ENCODE measurements at regions not wholly inside any gene's neighbourhood (a gene's known extent, or its start where the extent isn't known, plus 50 kb on each side); places are given as distances from the start of the nearest gene placed in this dataset.

GRCh38 chr2:55109219-55109891 is 59.1 kb upstream of the RTN4 start:
- H3K4me3 ChIP-seq (replicated peaks in 1 of 2; ENCODE audit: low read depth in 2 of 2, low read length in 2 of 2), result no peak overlapping the region
- TF ChIP-seq, protein P1, sequence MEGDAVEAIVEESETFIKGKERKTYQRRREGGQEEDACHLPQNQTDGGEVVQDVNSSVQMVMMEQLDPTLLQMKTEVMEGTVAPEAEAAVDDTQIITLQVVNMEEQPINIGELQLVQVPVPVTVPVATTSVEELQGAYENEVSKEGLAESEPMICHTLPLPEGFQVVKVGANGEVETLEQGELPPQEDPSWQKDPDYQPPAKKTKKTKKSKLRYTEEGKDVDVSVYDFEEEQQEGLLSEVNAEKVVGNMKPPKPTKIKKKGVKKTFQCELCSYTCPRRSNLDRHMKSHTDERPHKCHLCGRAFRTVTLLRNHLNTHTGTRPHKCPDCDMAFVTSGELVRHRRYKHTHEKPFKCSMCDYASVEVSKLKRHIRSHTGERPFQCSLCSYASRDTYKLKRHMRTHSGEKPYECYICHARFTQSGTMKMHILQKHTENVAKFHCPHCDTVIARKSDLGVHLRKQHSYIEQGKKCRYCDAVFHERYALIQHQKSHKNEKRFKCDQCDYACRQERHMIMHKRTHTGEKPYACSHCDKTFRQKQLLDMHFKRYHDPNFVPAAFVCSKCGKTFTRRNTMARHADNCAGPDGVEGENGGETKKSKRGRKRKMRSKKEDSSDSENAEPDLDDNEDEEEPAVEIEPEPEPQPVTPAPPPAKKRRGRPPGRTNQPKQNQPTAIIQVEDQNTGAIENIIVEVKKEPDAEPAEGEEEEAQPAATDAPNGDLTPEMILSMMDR (IDR thresholded peaks at IDR 0.05; ENCODE audit: low read depth, low read length), result no peak
- DNase-seq (ENCODE audit: low read depth in 2 of 2), result peak; percentile 61 to 77

- TF ChIP-seq, protein P1 (IDR thresholded peaks at IDR 0.05; ENCODE audit: low read depth, low read length), result no peak
- no peak for DNase-seq (ENCODE audit: low read depth in 2 of 2)
- H3K4me3 ChIP-seq (replicated peaks in 1 of 2; ENCODE audit: low read depth in 2 of 2, low read length in 2 of 2), result no peak overlapping the region
Observed at GRCh38 chr2:55108456-55109160, 58.4 kb upstream of the RTN4 start.

- no peak overlapping the region for H3K4me3 ChIP-seq (replicated peaks in 1 of 2; ENCODE audit: low read depth in 2 of 2, low read length in 2 of 2)
- TF ChIP-seq, protein P1 (IDR thresholded peaks at IDR 0.05; ENCODE audit: low read depth, low read length), result no peak
- DNase-seq (ENCODE audit: low read depth in 2 of 2), result peak; percentile 51 to 53
Observed at GRCh38 chr2:55107436-55107835, 57.2 kb upstream of the RTN4 start.

GRCh38 chr2:55106148-55106547 is 55.9 kb upstream of the RTN4 start:
- TF ChIP-seq, protein P1 (IDR thresholded peaks at IDR 0.05; ENCODE audit: low read depth, low read length), result no peak
- no peak overlapping the region for H3K4me3 ChIP-seq (replicated peaks in 1 of 2; ENCODE audit: low read depth in 2 of 2, low read length in 2 of 2)
- peak in 1 of 2 donors; percentile 55 for DNase-seq (ENCODE audit: low read depth in 2 of 2)

- DNase-seq (ENCODE audit: low read depth in 2 of 2), result no peak
- no peak overlapping the region for H3K4me3 ChIP-seq (replicated peaks in 1 of 2; ENCODE audit: low read depth in 2 of 2, low read length in 2 of 2)
- TF ChIP-seq, protein P1 (IDR thresholded peaks at IDR 0.05; ENCODE audit: low read depth, low read length), result no peak
Observed at GRCh38 chr2:55105456-55105855, 55.2 kb upstream of the RTN4 start.

- peak in 1 of 2 donors; percentile 58 for DNase-seq (ENCODE audit: low read depth in 2 of 2)
- H3K4me3 ChIP-seq (replicated peaks in 1 of 2; ENCODE audit: low read depth in 2 of 2, low read length in 2 of 2), result no peak overlapping the region
- TF ChIP-seq, protein P1 (IDR thresholded peaks at IDR 0.05; ENCODE audit: low read depth, low read length), result no peak
Observed at GRCh38 chr2:55103046-55103445, 52.8 kb upstream of the RTN4 start.
